ENCODE measurements at regions not wholly inside any gene's neighbourhood (a gene's known extent, or its start where the extent isn't known, plus 50 kb on each side); places are given as distances from the start of the nearest gene placed in this dataset.
"Not testable (repeated sequence)": the region's sequence is repeated elsewhere in the genome, so short reads cannot be mapped to it uniquely, and the experiment has no call there.

GRCh38 chr9:28471261-28471660, 898.0 kb upstream of the C9orf72 start:
- no peak for DNase-seq (ENCODE audit: low spot score)

GRCh38 chr9:28487561-28487960, 914.3 kb upstream of the C9orf72 start:
- DNase-seq (ENCODE audit: low spot score) = no peak

- no peak for DNase-seq (ENCODE audit: low spot score)
Observed at GRCh38 chr9:28491121-28491520, 917.8 kb upstream of the C9orf72 start.

- not testable (repeated sequence) for DNase-seq (ENCODE audit: low spot score)
Observed at GRCh38 chr9:28498168-28498567, 924.9 kb upstream of the C9orf72 start.

- no peak for DNase-seq (ENCODE audit: low spot score)
Observed at GRCh38 chr9:28502189-28502588, 928.9 kb upstream of the C9orf72 start.

- no peak for DNase-seq (ENCODE audit: low spot score)
Observed at GRCh38 chr9:28502741-28503140, 929.5 kb upstream of the C9orf72 start.

GRCh38 chr9:28503573-28503972, 930.3 kb upstream of the C9orf72 start:
- DNase-seq (ENCODE audit: low spot score) = no peak

- DNase-seq (ENCODE audit: low spot score) = no peak
Observed at GRCh38 chr9:28518439-28518838, 945.2 kb upstream of the C9orf72 start.

- DNase-seq (ENCODE audit: low spot score) = not testable (repeated sequence)
Observed at GRCh38 chr9:28524309-28524708, 951.0 kb upstream of the C9orf72 start.

GRCh38 chr9:28528049-28528448, 954.8 kb upstream of the C9orf72 start:
- DNase-seq (ENCODE audit: low spot score) = no peak

GRCh38 chr9:28538132-28538531, 964.9 kb upstream of the C9orf72 start:
- no peak for DNase-seq (ENCODE audit: low spot score)

GRCh38 chr9:28539434-28540070, 966.3 kb upstream of the C9orf72 start:
- peak; percentile 2 for DNase-seq (ENCODE audit: low spot score)

- no peak for DNase-seq (ENCODE audit: low spot score)
Observed at GRCh38 chr9:28542928-28543327, 969.6 kb upstream of the C9orf72 start.

GRCh38 chr9:28547527-28547926, 974.2 kb upstream of the C9orf72 start:
- no peak for DNase-seq (ENCODE audit: low spot score)

GRCh38 chr9:28563291-28563934, 990.1 kb upstream of the C9orf72 start:
- no peak for DNase-seq (ENCODE audit: low spot score)

- no peak for DNase-seq (ENCODE audit: low spot score)
Observed at GRCh38 chr9:28583832-28584231, 1010.6 kb upstream of the C9orf72 start.

- no peak for DNase-seq (ENCODE audit: low spot score)
Observed at GRCh38 chr9:28584542-28584941, 1011.3 kb upstream of the C9orf72 start.

- no peak for DNase-seq (ENCODE audit: low spot score)
Observed at GRCh38 chr9:28587052-28587451, 1013.8 kb upstream of the C9orf72 start.

GRCh38 chr9:28598408-28598807, 1025.1 kb upstream of the C9orf72 start:
- no peak for DNase-seq (ENCODE audit: low spot score)

GRCh38 chr9:28600226-28600625, 1026.9 kb upstream of the C9orf72 start:
- DNase-seq (ENCODE audit: low spot score) = no peak

GRCh38 chr9:28607843-28608242, 1034.6 kb upstream of the C9orf72 start:
- DNase-seq (ENCODE audit: low spot score) = no peak

- DNase-seq (ENCODE audit: low spot score) = no peak
Observed at GRCh38 chr9:28610339-28610738, 1037.1 kb upstream of the C9orf72 start.

- no peak for DNase-seq (ENCODE audit: low spot score)
Observed at GRCh38 chr9:28616310-28616709, 1043.0 kb upstream of the C9orf72 start.

GRCh38 chr9:28620011-28620410, 1046.7 kb upstream of the C9orf72 start:
- DNase-seq (ENCODE audit: low spot score) = no peak
